GM12878 (cell line): ENCODE measurements at regions not wholly inside any gene's neighbourhood (a gene's known extent, or its start where the extent isn't known, plus 50 kb on each side); places are given as distances from the start of the nearest gene placed in this dataset.

ENCODE experiments used
- ATAC-seq: fragments of 200-7000 bp; cut with Tn5 transposase; 3 replicates; pipeline ENCODE4 v1.9.1; 2020; ENCODE audit warnings: mild to moderate bottlenecking, moderate library complexity
- BruUV-seq: library from RNA; stranded (reverse); fragments of 400-500 nt; replicated peaks from 2 replicates; lab custom pipeline; 2021; lab: Mats Ljungman, UMichigan
- CTCF ChIA-PET: fragments of 300-600 bp; sonication (Branson Sonifier 250); formaldehyde crosslinking; extraction: SDS; loops from one replicate; lab custom pipeline; 2021; ENCODE audit warnings: inconsistent platforms; lab: Yijun Ruan, JAX
- POLR2A ChIA-PET: fragments of 350-600 bp; formaldehyde crosslinking; extraction: SDS; loops from one replicate; lab custom pipeline; 2021; ENCODE audit warnings: inconsistent platforms; lab: Charles Lee
- RAD21 ChIA-PET: fragments of 300-600 bp; sonication (Branson Sonifier 250); formaldehyde crosslinking; loops from one replicate; lab custom pipeline; 2023; ENCODE audit warnings: antibody characterized with exemption; ENCODE audit not compliant: unreplicated experiment; lab: Charles Lee
- SMC1A ChIA-PET: fragments of 300-600 bp; sonication (Branson Sonifier 250); formaldehyde crosslinking; loops from one replicate; lab custom pipeline; 2023; ENCODE audit not compliant: unreplicated experiment, uncharacterized antibody; lab: Charles Lee
- DNase-seq: peaks from one replicate; pipeline ENCODE4 v3.0.0-alpha.2; 2011; ENCODE audit warnings: low read depth, low spot score
- FAIRE-seq: peaks from 3 replicates; lab custom pipeline; 2011; peaks lifted over from hg19 to GRCh38; lab: Jason Lieb, UNC
- H2AFZ ChIP-seq: 2 replicates; pipeline ENCODE4 v1.6.0; 2011; ENCODE audit warnings: low read depth, low read length, control low read depth; ENCODE audit not compliant: control insufficient read depth
- H3K27ac ChIP-seq: 2 replicates; pipeline ENCODE4 v1.5.1; 2011; ENCODE audit warnings: control low read depth; ENCODE audit not compliant: control insufficient read depth, insufficient read depth
- H3K27me3 ChIP-seq, 2 experiments: replicated peaks in 1 of 2; 2 replicates each; pipeline versions ENCODE4 v1.6.0 to v1.6.1; 2011; ENCODE audit warnings: low read length in 1 of 2; ENCODE audit not compliant: control insufficient read depth in 2 of 2, insufficient read depth in 2 of 2
- H3K36me3 ChIP-seq, 2 experiments: 2 replicates each; pipeline ENCODE4 v1.5.1; 2011; ENCODE audit warnings: low read length in 1 of 2; ENCODE audit not compliant: control insufficient read depth in 2 of 2, insufficient read depth in 2 of 2
- H3K4me1 ChIP-seq: 2 replicates; pipeline ENCODE4 v1.6.1; 2011; ENCODE audit warnings: mild to moderate bottlenecking, low read length, moderate library complexity, mixed read lengths; ENCODE audit not compliant: control insufficient read depth, insufficient read depth
- H3K4me2 ChIP-seq: 2 replicates; pipeline ENCODE4 v1.6.0; 2011; ENCODE audit warnings: control low read depth; ENCODE audit not compliant: control insufficient read depth, insufficient read depth
- H3K4me3 ChIP-seq: fragments of 200-600 bp; sonication (generic); 2 replicates; pipeline ENCODE4 v1.5.1; 2016
- H3K79me2 ChIP-seq: 2 replicates; pipeline ENCODE4 v1.6.0; 2011; ENCODE audit warnings: low read length; ENCODE audit not compliant: control insufficient read depth, insufficient read depth
- H3K9ac ChIP-seq: 2 replicates; pipeline ENCODE4 v1.8.0; 2011; ENCODE audit warnings: low read length, control low read depth, mixed read lengths; ENCODE audit not compliant: control insufficient read depth, insufficient read depth
- H3K9me3 ChIP-seq: replicated peaks from 3 replicates; pipeline ENCODE4 v1.5.1; 2011; ENCODE audit warnings: mild to moderate bottlenecking, low read length; ENCODE audit not compliant: control insufficient read depth, insufficient read depth
- H4K20me1 ChIP-seq: 2 replicates; pipeline ENCODE4 v1.6.0; 2011; ENCODE audit not compliant: control insufficient read depth, insufficient read depth
- BHLHE40 ChIP-seq, 2 experiments: fragments of 450-650 bp in 1 of 2; IDR thresholded peaks; 2 replicates each; pipeline ENCODE4 v1.6.1; 2011 to 2017; ENCODE audit warnings: low read depth in 2 of 2, borderline replicate concordance in 1 of 2, improper control_type of control experiment in 1 of 2, low read length in 1 of 2, mild to moderate bottlenecking in 1 of 2
- BRCA1 ChIP-seq: IDR thresholded peaks from 2 replicates; pipeline ENCODE4 v1.6.1; 2011; ENCODE audit warnings: low read depth, low read length, improper control_type of control experiment
- CBX5 ChIP-seq: sonication (generic); IDR thresholded peaks from 2 replicates; pipeline ENCODE4 v1.6.1; 2016; ENCODE audit warnings: low read depth, moderate library complexity, mild to moderate bottlenecking, inconsistent platforms
- CHD4 ChIP-seq: fragments of 200-600 bp; sonication (generic); IDR thresholded peaks from 2 replicates; pipeline ENCODE4 v1.6.1; 2016; ENCODE audit warnings: mild to moderate bottlenecking
- DPF2 ChIP-seq: fragments of 450-650 bp; IDR thresholded peaks from 2 replicates; pipeline ENCODE4 v1.6.1; 2017; ENCODE audit warnings: mild to moderate bottlenecking
- MEF2B ChIP-seq: fragments of 450-650 bp; IDR thresholded peaks from 2 replicates; pipeline ENCODE4 v1.6.1; 2018; ENCODE audit warnings: mild to moderate bottlenecking, moderate library complexity; ENCODE audit not compliant: partially characterized antibody, poor library complexity, severe bottlenecking
- NFXL1 ChIP-seq: fragments of 450-650 bp; IDR thresholded peaks from 2 replicates; pipeline ENCODE4 v1.6.1; 2017; ENCODE audit warnings: antibody characterized with exemption, mild to moderate bottlenecking, borderline replicate concordance
- PAX8 ChIP-seq: fragments of 450-650 bp; IDR thresholded peaks from 2 replicates; pipeline ENCODE4 v1.6.1; 2017; ENCODE audit warnings: mild to moderate bottlenecking, moderate library complexity
- RAD21 ChIP-seq: IDR thresholded peaks from 2 replicates; pipeline ENCODE4 v1.6.1; 2011; ENCODE audit warnings: mild to moderate bottlenecking, low read depth, low read length, moderate library complexity; ENCODE audit not compliant: insufficient read depth
- RAD51 ChIP-seq: fragments of 450-650 bp; IDR thresholded peaks from 2 replicates; pipeline ENCODE4 v1.6.1; 2016; ENCODE audit warnings: moderate library complexity, mild to moderate bottlenecking, inconsistent platforms
- SMC3 ChIP-seq: IDR thresholded peaks from 2 replicates; pipeline ENCODE4 v1.6.1; 2011; ENCODE audit warnings: low read length, improper control_type of control experiment, borderline replicate concordance
- STAT3 ChIP-seq: IDR thresholded peaks from 2 replicates; pipeline ENCODE4 v1.6.1; 2011; ENCODE audit warnings: low read depth, low read length, improper control_type of control experiment
- TARDBP ChIP-seq: IDR thresholded peaks from 2 replicates; pipeline ENCODE4 v1.6.1; 2016; ENCODE audit warnings: borderline replicate concordance
- TBL1XR1 ChIP-seq: IDR thresholded peaks from 2 replicates; pipeline ENCODE4 v1.6.1; 2012; ENCODE audit warnings: low read depth, low read length, improper control_type of control experiment
- TCF7 ChIP-seq: IDR thresholded peaks from 2 replicates; pipeline ENCODE4 v1.6.1; 2014; ENCODE audit warnings: antibody characterized with exemption, borderline replicate concordance
- WGBS: methylation state at CpG from one replicate; pipeline ENCODE4 v1.1.6; 2016; ENCODE audit warnings: low lambda C conversion rate; ENCODE audit not compliant: insufficient replicate concordance, insufficient coverage; ENCODE audit errors: missing lambda C conversion rate; 5-methylcytosine and 5-hydroxymethylcytosine counted together
- in situ Hi-C: fragments of 300-500 bp; cut with MboI; formaldehyde crosslinking; loops from 9 replicates; pipeline ENCODE4 v1.14.3; 2018; ENCODE audit warnings: mixed read lengths
- intact Hi-C: fragments of 100-400 bp; cut with micrococcal nuclease; formaldehyde crosslinking; loops from one replicate; pipeline ENCODE4 v1.14.2; 2022; ENCODE audit not compliant: unreplicated experiment
- TF ChIP-seq, protein P1 (sequence below): IDR thresholded peaks from 2 replicates; pipeline ENCODE4 v1.6.1; 2012; ENCODE audit warnings: low read depth, low read length, improper control_type of control experiment
- TF ChIP-seq, protein P2 (sequence below): fragments of 450-650 bp; IDR thresholded peaks from 2 replicates; pipeline ENCODE4 v1.6.1; 2014; ENCODE audit warnings: mild to moderate bottlenecking

DNA sequence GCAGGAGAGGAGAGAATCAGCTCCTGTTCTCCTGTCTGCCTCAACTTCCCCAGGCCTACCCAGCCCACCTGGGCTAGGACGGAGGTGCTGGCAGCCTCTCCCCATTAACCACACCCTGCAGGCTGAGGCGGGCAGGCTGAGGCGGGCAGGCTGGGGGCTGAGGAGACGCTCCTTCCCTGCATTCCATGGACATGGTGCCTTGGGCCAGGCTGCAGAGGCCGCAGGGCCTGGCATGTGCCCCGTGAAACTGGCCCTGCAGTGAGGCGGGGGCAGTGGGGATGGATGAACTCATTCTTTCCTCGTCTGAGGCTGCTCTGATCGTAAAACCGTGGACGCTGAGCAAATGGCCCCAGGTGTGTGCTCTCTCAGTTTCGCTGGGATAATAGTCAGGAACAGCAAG is 84.7 kb upstream of the LAPTM4A start:
- Histone ChIP-seq H2AFZ (no peak overlapping the region; the same call in 1 of the 2 replicates), H3K27me3 (peaks cover 0 to 3% of the 10 kb centered on the region in 2 experiments; a peak in 2 of 4 replicates), H3K79me2 (no peaks in the 10 kb centered on the region), H3K27ac (no peak overlapping the region), H3K4me1 (peaks cover 2% of the 10 kb centered on the region; the same call in 1 of the 2 replicates), H3K36me3 (no peaks in the 10 kb centered on the region), H3K9me3 (no peaks in the 10 kb centered on the region), H3K4me2 (no peak overlapping the region), H3K9ac (no peak overlapping the region), H4K20me1 (no peaks in the 10 kb centered on the region), H3K4me3 (no peak overlapping the region)
- ATAC-seq (no peak), DNase-seq (no peak), FAIRE-seq (no peak)
- RAD21 ChIA-PET, result interaction anchor here (0.8 to 6.2 kb wide), 15 partner anchors 9 to 155 kb away, joined by 3 to 156 read pairs (median 4); partner anchors contain the start of gene SDC1
- 79% methylated on average over 12 of the region's 12 CpGs for WGBS
- in situ Hi-C loops, result no loop called here
- intact Hi-C loops, result loop anchor here (5.0 kb wide), 1 partner anchor 36 kb away; no protein-coding TSS in a partner anchor
- TF ChIP-seq STAT3 (no peak), RAD51 (no peak), BRCA1 (no peak)
- CTCF ChIA-PET, result interaction anchor here (0.7 to 19.7 kb wide), 19 partner anchors 8 to 276 kb away, joined by 3 to 284 read pairs (median 5); partner anchors contain the start of gene SDC1
- SMC1A ChIA-PET, result interaction anchor here (0.7 to 17.0 kb wide), 14 partner anchors 9 to 190 kb away, joined by 3 to 191 read pairs (median 4); partner anchors contain the start of gene SDC1
- POLR2A ChIA-PET, result interaction anchor here (1.3 kb wide), 2 partner anchors 84 to 89 kb away, joined by 3 to 4 read pairs; partner anchors contain the start of gene SDC1
- BruUV-seq, result no TSS peak

DNA sequence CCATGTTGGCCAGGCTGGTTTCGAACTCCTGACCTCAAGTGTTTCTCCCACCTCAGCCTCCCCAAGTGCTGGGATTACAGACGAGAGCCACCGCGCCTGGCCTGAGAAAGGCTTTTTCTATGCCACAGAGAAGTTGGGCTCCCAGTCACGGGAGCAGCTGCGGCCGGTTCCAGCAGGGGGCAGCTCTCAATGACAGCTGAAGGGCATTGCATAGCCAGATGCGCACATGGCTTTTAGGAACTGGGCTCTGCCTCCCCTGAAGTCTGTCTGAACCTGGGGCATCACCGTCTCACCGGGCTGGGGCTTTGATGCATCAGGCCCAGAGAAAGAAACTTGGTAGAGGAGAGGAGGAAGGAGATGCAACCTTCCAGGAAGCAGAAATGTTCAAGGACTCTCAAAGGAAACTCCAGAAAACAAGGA is 84.2 kb upstream of the LAPTM4A start:
- Histone ChIP-seq H2AFZ (peak overlapping the region; percentile 68), H4K20me1 (no peaks in the 10 kb centered on the region), H3K4me3 (no peak overlapping the region), H3K4me2 (no peak overlapping the region), H3K9me3 (no peaks in the 10 kb centered on the region), H3K79me2 (no peaks in the 10 kb centered on the region), H3K9ac (no peak overlapping the region), H3K36me3 (no peaks in the 10 kb centered on the region), H3K4me1 (peaks cover 2% of the 10 kb centered on the region; the same call in 1 of the 2 replicates), H3K27ac (no peak overlapping the region), H3K27me3 (peaks cover 0 to 3% of the 10 kb centered on the region in 2 experiments; a peak in 2 of 4 replicates)
- POLR2A ChIA-PET, result interaction anchor here (0.7 to 1.3 kb wide), 2 partner anchors 74 to 90 kb away, joined by 4 to 10 read pairs; partner anchors contain the start of gene SDC1
- WGBS, result under 1% methylated on average over 10 of the region's 10 CpGs
- RAD21 ChIA-PET, result interaction anchor here (0.8 to 6.2 kb wide), 13 partner anchors 10 to 156 kb away, joined by 3 to 156 read pairs (median 4); partner anchors contain the start of gene SDC1
- intact Hi-C loops (loop anchor here (1.0 to 5.0 kb wide), 2 partner anchors 37 to 90 kb away; partner anchors contain the start of gene SDC1), in situ Hi-C loops (no loop called here)
- no TSS peak for BruUV-seq
- DNase-seq (no peak), FAIRE-seq (peak; percentile 77), ATAC-seq (peak; percentile 98)
- SMC1A ChIA-PET, result interaction anchor here (0.7 to 17.0 kb wide), 13 partner anchors 10 to 191 kb away, joined by 3 to 191 read pairs (median 4); partner anchors contain the start of gene SDC1
- CTCF ChIA-PET, result interaction anchor here (0.7 to 19.7 kb wide), 20 partner anchors 8 to 277 kb away, joined by 3 to 284 read pairs (median 4); partner anchors contain the start of gene SDC1
- TF ChIP-seq CHD4 (no peak), BHLHE40 (IDR thresholded peaks at IDR 0.05; ENCODE audit: borderline replicate concordance in 1 of 2, low read depth in 2 of 2, low read length in 1 of 2) (peak; percentile 83 to 86), NFXL1 (no peak), PAX8 (no peak), TCF7 (no peak), TBL1XR1 (no peak), SMC3 (peak; percentile 96), MEF2B (no peak), DPF2 (no peak), CBX5 (no peak), RAD21 (peak; percentile 93), TARDBP (no peak)
- TF ChIP-seq, protein P1, sequence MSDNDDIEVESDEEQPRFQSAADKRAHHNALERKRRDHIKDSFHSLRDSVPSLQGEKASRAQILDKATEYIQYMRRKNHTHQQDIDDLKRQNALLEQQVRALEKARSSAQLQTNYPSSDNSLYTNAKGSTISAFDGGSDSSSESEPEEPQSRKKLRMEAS, result peak; percentile 85
- TF ChIP-seq, protein P2, sequence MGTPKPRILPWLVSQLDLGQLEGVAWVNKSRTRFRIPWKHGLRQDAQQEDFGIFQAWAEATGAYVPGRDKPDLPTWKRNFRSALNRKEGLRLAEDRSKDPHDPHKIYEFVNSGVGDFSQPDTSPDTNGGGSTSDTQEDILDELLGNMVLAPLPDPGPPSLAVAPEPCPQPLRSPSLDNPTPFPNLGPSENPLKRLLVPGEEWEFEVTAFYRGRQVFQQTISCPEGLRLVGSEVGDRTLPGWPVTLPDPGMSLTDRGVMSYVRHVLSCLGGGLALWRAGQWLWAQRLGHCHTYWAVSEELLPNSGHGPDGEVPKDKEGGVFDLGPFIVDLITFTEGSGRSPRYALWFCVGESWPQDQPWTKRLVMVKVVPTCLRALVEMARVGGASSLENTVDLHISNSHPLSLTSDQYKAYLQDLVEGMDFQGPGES, result no peak; the same call in 1 of the 2 replicates
